ENCODE measurements at regions not wholly inside any gene's neighbourhood (a gene's known extent, or its start where the extent isn't known, plus 50 kb on each side); places are given as distances from the start of the nearest gene placed in this dataset.

DNA sequence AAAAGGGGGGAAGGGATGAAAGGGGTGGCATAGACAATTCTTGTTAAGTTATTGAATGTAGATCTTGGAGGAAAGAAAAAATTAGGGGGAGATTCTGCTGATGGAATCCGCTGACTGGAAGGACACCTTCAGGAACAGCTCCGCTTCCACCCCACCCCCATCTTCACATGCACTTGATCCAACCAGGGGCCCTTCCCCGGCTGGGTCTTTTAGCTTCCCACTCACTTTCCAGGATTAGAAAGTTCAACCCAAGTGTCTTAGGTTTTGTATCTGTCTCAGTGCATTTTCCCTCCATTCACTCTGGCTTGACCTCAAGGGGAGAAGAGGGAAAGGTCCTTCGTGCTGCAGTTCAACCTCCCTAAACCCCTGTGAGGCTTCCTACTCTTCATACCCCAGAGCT is 141.4 kb downstream of the IRS2 start:
- Histone ChIP-seq H3K27me3 (no peaks in the 10 kb centered on the region), H3K36me3 (no peaks in the 10 kb centered on the region), H3K27ac (no peak overlapping the region), H3K4me3 (ENCODE audit: low read depth in 1 of 2, low read length in 1 of 2) (no peak overlapping the region), H3K4me1 (ENCODE audit: control insufficient read depth in 1 of 2, insufficient read depth in 1 of 2, low read depth in 1 of 2, low read length in 1 of 2) (peaks cover 1 to 21% of the 10 kb centered on the region in 2 experiments), H3K9me3 (no peaks in the 10 kb centered on the region)
- TF ChIP-seq, protein P1, sequence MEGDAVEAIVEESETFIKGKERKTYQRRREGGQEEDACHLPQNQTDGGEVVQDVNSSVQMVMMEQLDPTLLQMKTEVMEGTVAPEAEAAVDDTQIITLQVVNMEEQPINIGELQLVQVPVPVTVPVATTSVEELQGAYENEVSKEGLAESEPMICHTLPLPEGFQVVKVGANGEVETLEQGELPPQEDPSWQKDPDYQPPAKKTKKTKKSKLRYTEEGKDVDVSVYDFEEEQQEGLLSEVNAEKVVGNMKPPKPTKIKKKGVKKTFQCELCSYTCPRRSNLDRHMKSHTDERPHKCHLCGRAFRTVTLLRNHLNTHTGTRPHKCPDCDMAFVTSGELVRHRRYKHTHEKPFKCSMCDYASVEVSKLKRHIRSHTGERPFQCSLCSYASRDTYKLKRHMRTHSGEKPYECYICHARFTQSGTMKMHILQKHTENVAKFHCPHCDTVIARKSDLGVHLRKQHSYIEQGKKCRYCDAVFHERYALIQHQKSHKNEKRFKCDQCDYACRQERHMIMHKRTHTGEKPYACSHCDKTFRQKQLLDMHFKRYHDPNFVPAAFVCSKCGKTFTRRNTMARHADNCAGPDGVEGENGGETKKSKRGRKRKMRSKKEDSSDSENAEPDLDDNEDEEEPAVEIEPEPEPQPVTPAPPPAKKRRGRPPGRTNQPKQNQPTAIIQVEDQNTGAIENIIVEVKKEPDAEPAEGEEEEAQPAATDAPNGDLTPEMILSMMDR (IDR thresholded peaks at IDR 0.05) = no peak

DNA sequence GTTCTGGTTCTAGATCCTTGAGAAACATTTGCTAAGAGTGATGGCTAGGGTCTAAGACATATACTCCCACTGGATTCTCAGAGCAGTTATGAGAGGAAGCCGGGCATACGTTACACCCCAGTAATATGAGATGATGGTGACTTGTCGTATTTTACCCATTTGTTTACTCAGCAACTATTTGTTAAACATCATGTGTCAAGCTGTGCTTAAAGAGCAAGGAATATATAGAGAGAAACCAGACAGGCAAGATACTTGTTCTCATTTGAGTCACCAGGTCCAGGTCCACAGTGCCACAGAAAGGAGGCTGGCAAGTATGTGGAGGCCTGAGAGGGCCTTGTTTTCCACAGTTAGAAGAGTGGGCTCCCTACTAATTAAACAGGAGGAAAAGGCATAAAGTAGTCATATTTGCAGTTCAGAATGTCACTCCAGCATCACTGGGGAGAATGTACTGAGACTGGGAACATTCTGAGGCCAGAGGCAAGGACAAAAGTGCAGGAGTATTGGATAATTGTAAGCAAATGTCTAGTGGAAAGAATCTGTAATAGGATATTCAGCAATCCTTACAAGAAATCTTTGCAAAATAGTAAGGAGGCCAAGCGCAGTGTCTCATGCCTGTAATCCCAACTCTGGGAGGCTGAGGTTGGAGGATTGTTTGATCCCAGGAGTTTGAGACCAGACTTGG is 142.2 kb downstream of the IRS2 start:
- Histone ChIP-seq H3K36me3 (no peaks in the 10 kb centered on the region), H3K27me3 (no peaks in the 10 kb centered on the region), H3K4me1 (ENCODE audit: control insufficient read depth in 1 of 2, insufficient read depth in 1 of 2, low read depth in 1 of 2, low read length in 1 of 2) (peaks cover 0 to 16% of the 10 kb centered on the region in 2 experiments), H3K9me3 (peaks cover 1% of the 10 kb centered on the region), H3K27ac (no peak overlapping the region), H3K4me3 (ENCODE audit: low read depth in 1 of 2, low read length in 1 of 2) (no peak overlapping the region)
- TF ChIP-seq, protein P1 (IDR thresholded peaks at IDR 0.05) = no peak

DNA sequence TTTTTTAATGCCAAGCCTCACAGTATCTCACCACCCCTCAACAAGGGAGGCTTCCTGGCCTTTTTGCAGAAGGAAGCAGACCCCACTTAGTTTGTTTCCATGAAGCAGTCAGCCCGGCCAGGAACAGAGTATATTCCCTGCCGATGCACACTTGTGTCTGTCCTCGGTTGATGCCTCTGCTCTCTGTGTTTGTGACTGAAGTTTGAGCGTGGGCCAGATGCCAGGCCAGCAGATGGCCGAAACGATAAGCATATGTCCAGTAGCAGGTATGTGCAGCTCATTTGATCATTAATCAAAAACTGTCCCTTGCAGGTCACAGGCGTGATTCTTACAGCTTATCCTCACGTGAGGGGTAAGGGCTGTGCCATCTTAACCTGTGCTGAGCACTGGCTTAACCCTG is 144.0 kb downstream of the IRS2 start:
- H3K36me3 ChIP-seq = no peaks in the 10 kb centered on the region
- no peak overlapping the region for H3K4me3 ChIP-seq (ENCODE audit: low read depth in 1 of 2, low read length in 1 of 2)
- TF ChIP-seq, protein P1 (IDR thresholded peaks at IDR 0.05) = no peak
- H3K27ac ChIP-seq = no peak overlapping the region
- peaks cover 9% of the 10 kb centered on the region for H3K9me3 ChIP-seq
- H3K4me1 ChIP-seq (ENCODE audit: control insufficient read depth in 1 of 2, insufficient read depth in 1 of 2, low read depth in 1 of 2, low read length in 1 of 2) = peaks cover 0 to 6% of the 10 kb centered on the region in 2 experiments
- no peaks in the 10 kb centered on the region for H3K27me3 ChIP-seq

DNA sequence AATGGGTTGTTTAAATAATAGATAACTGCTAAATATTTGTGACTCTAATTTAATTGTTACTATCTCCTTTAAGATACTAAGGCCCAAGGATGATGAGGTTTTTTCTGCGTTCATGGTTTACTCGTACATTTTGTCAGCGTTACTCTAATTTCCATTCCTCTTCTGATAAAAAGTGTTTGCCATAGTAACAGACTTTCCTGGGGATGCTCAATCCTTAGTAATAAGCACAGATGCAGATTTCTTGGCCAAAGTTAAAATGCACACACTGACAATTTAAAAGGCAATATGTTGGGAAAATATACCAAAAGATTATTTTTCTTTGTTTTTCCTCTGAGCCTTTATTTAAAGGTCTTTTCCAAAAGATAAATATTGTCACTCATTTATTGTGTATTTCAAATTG is 149.6 kb downstream of the IRS2 start:
- TF ChIP-seq, protein P1 (IDR thresholded peaks at IDR 0.05) = no peak
- H3K4me1 ChIP-seq (ENCODE audit: control insufficient read depth in 1 of 2, insufficient read depth in 1 of 2, low read depth in 1 of 2, low read length in 1 of 2) = no peaks in the 10 kb centered on the region

DNA sequence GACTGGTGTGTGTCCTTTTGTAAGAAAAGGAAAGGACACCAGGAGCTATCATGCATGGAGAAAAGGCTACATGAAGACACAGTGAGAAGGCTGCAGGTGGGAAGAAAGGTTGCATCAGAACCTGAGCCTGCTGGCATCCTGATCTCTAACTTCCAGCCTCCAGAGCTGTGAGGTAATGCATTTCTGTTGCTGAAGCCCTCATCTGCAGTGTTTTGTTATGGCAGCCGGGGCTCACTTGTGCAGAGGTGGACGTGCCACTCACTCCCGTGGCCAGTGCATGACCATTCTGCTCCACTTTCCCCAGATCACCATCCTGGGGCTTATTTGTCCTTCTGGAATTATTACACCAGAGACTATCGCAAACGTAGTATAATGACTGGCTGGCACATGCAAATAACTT is 155.3 kb downstream of the IRS2 start:
- Histone ChIP-seq H3K36me3 (no peaks in the 10 kb centered on the region), H3K27me3 (no peaks in the 10 kb centered on the region), H3K9me3 (no peaks in the 10 kb centered on the region), H3K4me1 (ENCODE audit: control insufficient read depth in 1 of 2, insufficient read depth in 1 of 2, low read depth in 1 of 2, low read length in 1 of 2) (no peaks in the 10 kb centered on the region), H3K4me3 (ENCODE audit: low read depth in 1 of 2, low read length in 1 of 2) (no peak overlapping the region), H3K27ac (no peak overlapping the region)
- TF ChIP-seq, protein P1 (IDR thresholded peaks at IDR 0.05) = no peak

More for the DNA sequence above, 149.6 kb downstream of the IRS2 start:
- no peak overlapping the region for H3K27ac ChIP-seq
- no peaks in the 10 kb centered on the region for H3K27me3 ChIP-seq
- H3K4me3 ChIP-seq (ENCODE audit: low read depth in 1 of 2, low read length in 1 of 2) = no peak overlapping the region
- peaks cover 9% of the 10 kb centered on the region for H3K9me3 ChIP-seq
- H3K36me3 ChIP-seq = no peaks in the 10 kb centered on the region

Data from neutrophil (primary cell).